ENCODE measurements at regions not wholly inside any gene's neighbourhood (a gene's known extent, or its start where the extent isn't known, plus 50 kb on each side); places are given as distances from the start of the nearest gene placed in this dataset.

DNA sequence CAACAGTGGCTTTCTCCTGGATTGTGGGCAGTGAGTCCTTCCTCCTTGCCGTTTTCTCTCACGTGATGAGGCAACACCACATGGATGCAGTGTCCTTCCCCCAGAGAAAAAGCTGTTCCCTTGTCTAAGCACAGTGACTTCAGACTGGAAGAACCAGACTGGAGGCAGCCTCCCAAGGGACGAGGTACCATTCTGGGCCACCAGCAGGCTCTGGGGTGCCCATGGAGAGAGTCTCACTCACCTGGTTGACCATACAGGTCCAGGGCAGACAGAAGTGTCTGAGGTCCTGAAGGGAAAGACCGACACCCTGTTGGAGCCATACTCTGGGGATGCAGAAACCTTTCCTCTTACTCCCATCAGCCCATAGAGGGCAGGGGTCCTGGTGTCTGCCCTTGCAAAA lies 69.2 kb upstream of the DOCK1 start:
- ChIA-PET POLR2A (no interaction called here), CTCF (no interaction called here)
- no peaks in the 10 kb centered on the region for H3K4me1 ChIP-seq (ENCODE audit: control insufficient read depth, extremely low read depth, insufficient read depth, low read length)
- BruUV-seq (replicated peaks) = no TSS peak
- no peaks in the 10 kb centered on the region for H3K36me3 ChIP-seq (ENCODE audit: control insufficient read depth in 2 of 2, extremely low read depth in 1 of 2, insufficient read depth in 2 of 2, low read length in 2 of 2)
- H3K9ac ChIP-seq (replicated peaks; ENCODE audit: extremely low read depth, insufficient read depth, low read length) = no peak overlapping the region
- DNase-seq (ENCODE audit: low read depth, low spot score) = no peak
- dilution Hi-C loops (cut with MboI; ENCODE audit: extremely low pct_ligation_motif_present, low sequenced_read_pairs) = no loop called here
- no peak overlapping the region for H3K4me2 ChIP-seq (ENCODE audit: insufficient read depth, low read length)
- H3K27me3 ChIP-seq (ENCODE audit: control insufficient read depth in 2 of 2, insufficient read depth in 2 of 2, low read length in 2 of 2) = no peaks in the 10 kb centered on the region
- no peak for FAIRE-seq
- H3K79me2 ChIP-seq (ENCODE audit: control insufficient read depth, insufficient read depth, low read length) = no peaks in the 10 kb centered on the region
- H4K20me1 ChIP-seq (replicated peaks; ENCODE audit: control insufficient read depth, extremely low read depth, insufficient read depth, low read length) = no peaks in the 10 kb centered on the region
- H2AFZ ChIP-seq (ENCODE audit: low read depth, low read length) = no peak overlapping the region
- no peak overlapping the region for H3K4me3 ChIP-seq (replicated peaks in 1 of 3; ENCODE audit: insufficient read depth in 1 of 3, low read depth in 1 of 3, low read length in 3 of 3)
- H3K9me3 ChIP-seq (replicated peaks; ENCODE audit: control insufficient read depth, insufficient read depth, low read length) = no peaks in the 10 kb centered on the region
- no peaks in the 10 kb centered on the region for H3K9me1 ChIP-seq (replicated peaks; ENCODE audit: control insufficient read depth, extremely low read depth, insufficient read depth, low read length)
- intact Hi-C loops (cut with micrococcal nuclease) = no loop called here
- no peak overlapping the region for H3K27ac ChIP-seq (ENCODE audit: insufficient read depth, low read depth, low read length)
- TF ChIP-seq POLR2AphosphoS5 (IDR thresholded peaks at IDR 0.05; ENCODE audit: insufficient read depth, low read depth, low read length) (no peak), POLR2A (IDR thresholded peaks at IDR 0.05; ENCODE audit: low read depth, low read length) (no peak), EZH2 (IDR thresholded peaks at IDR 0.05; ENCODE audit: borderline replicate concordance, low read depth, low read length, severe bottlenecking) (no peak), FOS (IDR thresholded peaks at IDR 0.05; ENCODE audit: borderline replicate concordance, insufficient read depth, low read length) (no peak), JUN (IDR thresholded peaks at IDR 0.05; ENCODE audit: borderline replicate concordance, insufficient read depth, insufficient read length, low read depth) (no peak), MYC (IDR thresholded peaks at IDR 0.05; ENCODE audit: low read depth, low read length) (no peak)
- TF ChIP-seq, protein P1, sequence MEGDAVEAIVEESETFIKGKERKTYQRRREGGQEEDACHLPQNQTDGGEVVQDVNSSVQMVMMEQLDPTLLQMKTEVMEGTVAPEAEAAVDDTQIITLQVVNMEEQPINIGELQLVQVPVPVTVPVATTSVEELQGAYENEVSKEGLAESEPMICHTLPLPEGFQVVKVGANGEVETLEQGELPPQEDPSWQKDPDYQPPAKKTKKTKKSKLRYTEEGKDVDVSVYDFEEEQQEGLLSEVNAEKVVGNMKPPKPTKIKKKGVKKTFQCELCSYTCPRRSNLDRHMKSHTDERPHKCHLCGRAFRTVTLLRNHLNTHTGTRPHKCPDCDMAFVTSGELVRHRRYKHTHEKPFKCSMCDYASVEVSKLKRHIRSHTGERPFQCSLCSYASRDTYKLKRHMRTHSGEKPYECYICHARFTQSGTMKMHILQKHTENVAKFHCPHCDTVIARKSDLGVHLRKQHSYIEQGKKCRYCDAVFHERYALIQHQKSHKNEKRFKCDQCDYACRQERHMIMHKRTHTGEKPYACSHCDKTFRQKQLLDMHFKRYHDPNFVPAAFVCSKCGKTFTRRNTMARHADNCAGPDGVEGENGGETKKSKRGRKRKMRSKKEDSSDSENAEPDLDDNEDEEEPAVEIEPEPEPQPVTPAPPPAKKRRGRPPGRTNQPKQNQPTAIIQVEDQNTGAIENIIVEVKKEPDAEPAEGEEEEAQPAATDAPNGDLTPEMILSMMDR (IDR thresholded peaks at IDR 0.05; ENCODE audit: extremely low read depth in 1 of 2, insufficient read depth in 1 of 2, low read depth in 1 of 2, low read length in 2 of 2) = no peak

DNA sequence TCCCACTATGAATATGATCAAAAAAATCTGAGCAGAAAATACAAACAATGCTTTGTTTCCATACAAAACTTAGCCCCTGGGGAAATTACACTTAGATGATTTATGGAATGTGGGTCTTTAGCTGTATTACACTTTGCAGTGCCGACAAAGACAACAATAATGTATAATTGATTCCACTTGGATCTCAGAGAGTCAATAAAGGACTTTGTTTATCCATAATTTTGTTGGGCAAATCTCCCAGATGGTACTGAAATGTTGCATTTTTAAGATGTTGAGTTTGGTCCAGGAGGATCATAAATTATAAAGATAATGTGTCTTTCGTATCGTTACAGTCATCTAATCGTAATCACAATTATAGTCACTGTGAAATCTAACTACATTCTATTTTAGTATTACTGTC lies 66.9 kb upstream of the DOCK1 start:
- dilution Hi-C loops (cut with MboI; ENCODE audit: extremely low pct_ligation_motif_present, low sequenced_read_pairs) (no loop called here), intact Hi-C loops (cut with micrococcal nuclease) (no loop called here)
- no peak overlapping the region for H3K4me2 ChIP-seq (ENCODE audit: insufficient read depth, low read length)
- no peaks in the 10 kb centered on the region for H3K4me1 ChIP-seq (ENCODE audit: control insufficient read depth, extremely low read depth, insufficient read depth, low read length)
- no peak overlapping the region for H3K4me3 ChIP-seq (replicated peaks in 1 of 3; ENCODE audit: insufficient read depth in 1 of 3, low read depth in 1 of 3, low read length in 3 of 3)
- no peaks in the 10 kb centered on the region for H3K27me3 ChIP-seq (ENCODE audit: control insufficient read depth in 2 of 2, insufficient read depth in 2 of 2, low read length in 2 of 2)
- BruUV-seq (replicated peaks) = no TSS peak
- H3K36me3 ChIP-seq (ENCODE audit: control insufficient read depth in 2 of 2, extremely low read depth in 1 of 2, insufficient read depth in 2 of 2, low read length in 2 of 2) = no peaks in the 10 kb centered on the region
- ChIA-PET CTCF (no interaction called here), POLR2A (no interaction called here)
- H3K9ac ChIP-seq (replicated peaks; ENCODE audit: extremely low read depth, insufficient read depth, low read length) = no peak overlapping the region
- H3K9me3 ChIP-seq (replicated peaks; ENCODE audit: control insufficient read depth, insufficient read depth, low read length) = no peaks in the 10 kb centered on the region
- no peak overlapping the region for H2AFZ ChIP-seq (ENCODE audit: low read depth, low read length)
- H3K9me1 ChIP-seq (replicated peaks; ENCODE audit: control insufficient read depth, extremely low read depth, insufficient read depth, low read length) = no peaks in the 10 kb centered on the region
- DNase-seq (ENCODE audit: low read depth, low spot score) (no peak), FAIRE-seq (no peak)
- no peak for TF ChIP-seq POLR2AphosphoS5 (IDR thresholded peaks at IDR 0.05; ENCODE audit: insufficient read depth, low read depth, low read length)
- TF ChIP-seq, protein P2, sequence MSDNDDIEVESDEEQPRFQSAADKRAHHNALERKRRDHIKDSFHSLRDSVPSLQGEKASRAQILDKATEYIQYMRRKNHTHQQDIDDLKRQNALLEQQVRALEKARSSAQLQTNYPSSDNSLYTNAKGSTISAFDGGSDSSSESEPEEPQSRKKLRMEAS (IDR thresholded peaks at IDR 0.05; ENCODE audit: insufficient read depth, insufficient read length) = no peak
- TF ChIP-seq FOS (IDR thresholded peaks at IDR 0.05; ENCODE audit: borderline replicate concordance, insufficient read depth, low read length) = no peak
- TF ChIP-seq, protein P1 (IDR thresholded peaks at IDR 0.05; ENCODE audit: extremely low read depth in 1 of 2, insufficient read depth in 1 of 2, low read depth in 1 of 2, low read length in 2 of 2) = no peak
- TF ChIP-seq POLR2A (IDR thresholded peaks at IDR 0.05; ENCODE audit: low read depth, low read length) = no peak
- no peak for TF ChIP-seq MYC (IDR thresholded peaks at IDR 0.05; ENCODE audit: low read depth, low read length)
- TF ChIP-seq EZH2 (IDR thresholded peaks at IDR 0.05; ENCODE audit: borderline replicate concordance, low read depth, low read length, severe bottlenecking) = no peak
- TF ChIP-seq GATA2 (IDR thresholded peaks at IDR 0.05; ENCODE audit: insufficient read depth, insufficient read length, low read depth, low read length) = no peak
- TF ChIP-seq JUN (IDR thresholded peaks at IDR 0.05; ENCODE audit: borderline replicate concordance, insufficient read depth, insufficient read length, low read depth) = no peak
- no peaks in the 10 kb centered on the region for H4K20me1 ChIP-seq (replicated peaks; ENCODE audit: control insufficient read depth, extremely low read depth, insufficient read depth, low read length)
- H3K27ac ChIP-seq (ENCODE audit: insufficient read depth, low read depth, low read length) = no peak overlapping the region
- H3K79me2 ChIP-seq (ENCODE audit: control insufficient read depth, insufficient read depth, low read length) = no peaks in the 10 kb centered on the region

Data from endothelial cell of umbilical vein (primary cell).